ENCODE measurements at regions not wholly inside any gene's neighbourhood (a gene's known extent, or its start where the extent isn't known, plus 50 kb on each side); places are given as distances from the start of the nearest gene placed in this dataset.

DNA sequence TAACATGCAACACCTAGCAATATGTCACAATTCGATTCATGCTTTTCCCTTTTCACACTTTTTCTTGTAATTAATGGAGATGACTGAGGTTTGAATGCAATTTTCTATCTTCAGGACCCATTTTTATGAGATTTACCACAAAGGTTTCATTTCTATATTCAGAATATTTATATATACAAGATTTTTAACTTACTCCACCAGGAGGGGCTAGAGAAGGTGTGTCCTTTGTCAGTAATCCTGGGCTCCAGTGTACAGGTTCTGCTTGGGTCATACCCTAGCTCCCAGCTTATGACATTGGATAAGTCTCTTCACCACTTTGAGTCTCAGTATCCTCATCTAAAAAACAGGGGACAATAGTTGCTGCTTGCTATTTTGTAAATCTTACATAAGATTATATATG is 95.7 kb upstream of the SLC24A5 start:
- H4K20me1 ChIP-seq (ENCODE audit: insufficient read depth, low read length) = no peaks in the 10 kb centered on the region
- no peaks in the 10 kb centered on the region for H3K36me3 ChIP-seq (ENCODE audit: insufficient read depth, low read length)
- intact Hi-C loops (cut with micrococcal nuclease; ENCODE audit: unreplicated experiment) = no loop called here
- no peaks in the 10 kb centered on the region for H3K4me1 ChIP-seq (ENCODE audit: insufficient read depth, low read length, poor library complexity, severe bottlenecking)
- POLR2A ChIA-PET = no interaction called here
- no peaks in the 10 kb centered on the region for H3K79me2 ChIP-seq (ENCODE audit: insufficient read depth, low read depth, low read length)
- no TSS peak for BruUV-seq (replicated peaks)
- no peak for TF ChIP-seq EZH2phosphoT487 (IDR thresholded peaks at IDR 0.05; ENCODE audit: borderline replicate concordance, low read depth, low read length)
- no peak for TF ChIP-seq CTCF (conservative IDR thresholded peaks at IDR 0.05; ENCODE audit: low read length)
- no peak overlapping the region for H3K4me2 ChIP-seq (ENCODE audit: low read length)
- CTCF ChIA-PET (ENCODE audit: unreplicated experiment) = no interaction called here
- H3K27ac ChIP-seq (ENCODE audit: low read depth, low read length, poor library complexity, severe bottlenecking) = no peak overlapping the region
- H2AFZ ChIP-seq (ENCODE audit: low read length) = no peak overlapping the region
- no peak for DNase-seq (ENCODE audit: low spot score)
- H3K9me2 ChIP-seq (ENCODE audit: insufficient read depth, low read length) = no peaks in the 10 kb centered on the region
- H3K9me3 ChIP-seq (ENCODE audit: low read length) = no peaks in the 10 kb centered on the region
- H3K4me3 ChIP-seq (ENCODE audit: low read depth, low read length, poor library complexity, severe bottlenecking) = no peak overlapping the region

DNA sequence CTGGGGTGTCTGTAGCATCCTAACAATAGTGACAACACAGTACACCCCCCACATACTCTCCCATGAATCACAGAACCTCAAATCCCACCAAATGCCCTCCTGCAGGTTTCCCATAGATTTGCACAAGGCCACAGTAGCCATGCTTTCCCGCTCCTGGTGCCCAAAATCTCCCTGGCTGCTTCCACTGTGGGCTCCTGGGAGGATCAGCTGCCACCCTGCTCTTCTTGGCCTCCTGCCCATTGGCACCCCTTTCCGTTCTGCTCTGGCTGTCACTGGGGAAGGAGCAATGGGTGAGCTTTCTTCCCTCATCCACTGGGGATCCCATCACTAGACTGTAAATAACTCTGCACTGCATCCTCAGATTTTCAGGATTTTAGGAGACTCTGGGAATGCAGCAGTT is 92.1 kb upstream of the SLC24A5 start:
- POLR2A ChIA-PET = no interaction called here

GRCh38 chr15:48029642-48030041 is 91.1 kb upstream of the SLC24A5 start:
- Histone ChIP-seq H3K79me2 (ENCODE audit: insufficient read depth, low read depth, low read length) (no peaks in the 10 kb centered on the region), H4K20me1 (ENCODE audit: insufficient read depth, low read length) (no peaks in the 10 kb centered on the region), H3K9me2 (ENCODE audit: insufficient read depth, low read length) (no peaks in the 10 kb centered on the region; the same call in 1 of the 2 replicates), H3K4me3 (ENCODE audit: low read depth, low read length, poor library complexity, severe bottlenecking) (no peak overlapping the region), H3K4me2 (ENCODE audit: low read length) (no peak overlapping the region), H3K27ac (ENCODE audit: low read depth, low read length, poor library complexity, severe bottlenecking) (no peak overlapping the region), H3K4me1 (ENCODE audit: insufficient read depth, low read length, poor library complexity, severe bottlenecking) (no peaks in the 10 kb centered on the region), H2AFZ (ENCODE audit: low read length) (no peak overlapping the region), H3K36me3 (ENCODE audit: insufficient read depth, low read length) (no peaks in the 10 kb centered on the region), H3K9me3 (ENCODE audit: low read length) (no peaks in the 10 kb centered on the region)
- POLR2A ChIA-PET = no interaction called here
- DNase-seq (ENCODE audit: low spot score) = no peak
- TF ChIP-seq EZH2phosphoT487 (IDR thresholded peaks at IDR 0.05; ENCODE audit: borderline replicate concordance, low read depth, low read length) (no peak), CTCF (conservative IDR thresholded peaks at IDR 0.05; ENCODE audit: low read length) (no peak)
- CTCF ChIA-PET (ENCODE audit: unreplicated experiment) = no interaction called here
- intact Hi-C loops (cut with micrococcal nuclease; ENCODE audit: unreplicated experiment) = no loop called here
- no TSS peak for BruUV-seq (replicated peaks)

More for the DNA sequence above, 92.1 kb upstream of the SLC24A5 start:
- H3K79me2 ChIP-seq (ENCODE audit: insufficient read depth, low read depth, low read length) = no peaks in the 10 kb centered on the region
- no peak overlapping the region for H2AFZ ChIP-seq (ENCODE audit: low read length)
- H3K27ac ChIP-seq (ENCODE audit: low read depth, low read length, poor library complexity, severe bottlenecking) = no peak overlapping the region
- H3K4me1 ChIP-seq (ENCODE audit: insufficient read depth, low read length, poor library complexity, severe bottlenecking) = no peaks in the 10 kb centered on the region
- H3K4me2 ChIP-seq (ENCODE audit: low read length) = no peak overlapping the region
- no peaks in the 10 kb centered on the region for H3K36me3 ChIP-seq (ENCODE audit: insufficient read depth, low read length)
- H3K9me3 ChIP-seq (ENCODE audit: low read length) = no peaks in the 10 kb centered on the region
- no peak for DNase-seq (ENCODE audit: low spot score)
- H4K20me1 ChIP-seq (ENCODE audit: insufficient read depth, low read length) = no peaks in the 10 kb centered on the region
- intact Hi-C loops (cut with micrococcal nuclease; ENCODE audit: unreplicated experiment) = no loop called here
- TF ChIP-seq CTCF (conservative IDR thresholded peaks at IDR 0.05; ENCODE audit: low read length) (no peak), EZH2phosphoT487 (IDR thresholded peaks at IDR 0.05; ENCODE audit: borderline replicate concordance, low read depth, low read length) (no peak)
- CTCF ChIA-PET (ENCODE audit: unreplicated experiment) = no interaction called here
- H3K9me2 ChIP-seq (ENCODE audit: insufficient read depth, low read length) = no peaks in the 10 kb centered on the region
- H3K4me3 ChIP-seq (ENCODE audit: low read depth, low read length, poor library complexity, severe bottlenecking) = no peak overlapping the region
- BruUV-seq (replicated peaks) = no TSS peak

All from OCI-LY7 (cell line).